ENCODE measurements at regions not wholly inside any gene's neighbourhood (a gene's known extent, or its start where the extent isn't known, plus 50 kb on each side); places are given as distances from the start of the nearest gene placed in this dataset.

- no peak for TF ChIP-seq CTCF (conservative IDR thresholded peaks at IDR 0.05)
- H3K27ac ChIP-seq = no peak overlapping the region
Measured at GRCh38 chr2:67823726-67824125, 239.1 kb downstream of the C1D start.

GRCh38 chr2:67824186-67824585 lies 238.6 kb downstream of the C1D start:
- no peak overlapping the region for H3K27ac ChIP-seq
- TF ChIP-seq CTCF (conservative IDR thresholded peaks at IDR 0.05) = no peak

GRCh38 chr2:67825476-67825875 lies 237.3 kb downstream of the C1D start:
- H3K27ac ChIP-seq = no peak overlapping the region
- no peak for TF ChIP-seq CTCF (conservative IDR thresholded peaks at IDR 0.05)

- no peak for TF ChIP-seq CTCF (conservative IDR thresholded peaks at IDR 0.05)
- H3K27ac ChIP-seq = no peak overlapping the region
Measured at GRCh38 chr2:67828066-67828465, 234.7 kb downstream of the C1D start.

GRCh38 chr2:67829470-67829869 lies 233.3 kb downstream of the C1D start:
- no peak overlapping the region for H3K27ac ChIP-seq
- TF ChIP-seq CTCF (conservative IDR thresholded peaks at IDR 0.05) = no peak

- no peak for TF ChIP-seq CTCF (conservative IDR thresholded peaks at IDR 0.05)
- no peak overlapping the region for H3K27ac ChIP-seq
Measured at GRCh38 chr2:67833632-67834031, 229.2 kb downstream of the C1D start.

- H3K27ac ChIP-seq = no peak overlapping the region
- no peak for TF ChIP-seq CTCF (conservative IDR thresholded peaks at IDR 0.05)
Measured at GRCh38 chr2:67834482-67834881, 228.3 kb downstream of the C1D start.

GRCh38 chr2:67835266-67835665 lies 227.5 kb downstream of the C1D start:
- H3K27ac ChIP-seq = no peak overlapping the region
- TF ChIP-seq CTCF (conservative IDR thresholded peaks at IDR 0.05) = no peak
